ENCODE measurements at regions not wholly inside any gene's neighbourhood (a gene's known extent, or its start where the extent isn't known, plus 50 kb on each side); places are given as distances from the start of the nearest gene placed in this dataset.

DNA sequence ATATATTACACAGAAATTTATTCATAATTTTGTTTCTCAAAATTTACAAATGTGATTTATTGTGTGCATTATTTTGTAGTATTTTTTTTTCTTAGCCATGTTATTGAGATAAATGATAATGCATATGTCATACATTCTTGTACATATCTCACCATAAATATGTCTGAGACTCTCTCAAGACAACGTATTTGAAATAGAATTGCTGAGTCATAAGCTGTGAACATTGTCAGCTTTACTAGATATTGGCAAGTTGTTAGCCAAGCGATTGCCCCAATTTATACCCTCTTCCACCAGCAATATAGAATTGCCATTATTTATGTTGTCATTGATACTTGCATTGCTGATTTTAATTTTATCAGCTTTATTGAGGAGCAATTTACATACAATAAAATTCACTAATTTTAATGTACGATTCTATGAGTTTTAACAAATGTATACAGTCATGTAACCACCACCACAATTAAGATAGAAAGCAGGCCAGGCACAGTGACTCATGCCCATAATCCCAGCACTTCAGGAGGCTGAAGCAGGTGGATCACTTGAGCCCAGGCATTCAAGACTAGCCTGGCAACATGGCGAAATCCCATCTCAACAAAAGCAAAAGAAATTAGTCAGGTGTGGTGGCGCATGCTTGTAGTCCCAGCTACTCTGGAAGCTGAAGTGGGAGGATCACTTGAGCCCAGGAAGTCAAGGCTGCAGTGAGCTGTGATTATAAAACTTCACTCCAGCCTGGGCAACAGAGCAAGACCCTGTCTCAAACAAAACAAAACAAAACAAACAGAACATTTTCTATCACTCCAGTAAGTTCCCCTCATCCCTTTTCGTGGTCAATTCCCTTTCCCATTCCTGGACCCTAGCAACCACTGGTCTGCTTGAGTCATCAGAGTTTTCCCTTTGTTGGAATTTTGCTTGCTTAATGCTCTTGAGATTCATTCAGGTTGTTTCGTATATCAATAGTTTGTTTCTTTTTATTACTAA, 373.1 kb downstream of the MFSD1 start:
- TF ChIP-seq, protein P1, sequence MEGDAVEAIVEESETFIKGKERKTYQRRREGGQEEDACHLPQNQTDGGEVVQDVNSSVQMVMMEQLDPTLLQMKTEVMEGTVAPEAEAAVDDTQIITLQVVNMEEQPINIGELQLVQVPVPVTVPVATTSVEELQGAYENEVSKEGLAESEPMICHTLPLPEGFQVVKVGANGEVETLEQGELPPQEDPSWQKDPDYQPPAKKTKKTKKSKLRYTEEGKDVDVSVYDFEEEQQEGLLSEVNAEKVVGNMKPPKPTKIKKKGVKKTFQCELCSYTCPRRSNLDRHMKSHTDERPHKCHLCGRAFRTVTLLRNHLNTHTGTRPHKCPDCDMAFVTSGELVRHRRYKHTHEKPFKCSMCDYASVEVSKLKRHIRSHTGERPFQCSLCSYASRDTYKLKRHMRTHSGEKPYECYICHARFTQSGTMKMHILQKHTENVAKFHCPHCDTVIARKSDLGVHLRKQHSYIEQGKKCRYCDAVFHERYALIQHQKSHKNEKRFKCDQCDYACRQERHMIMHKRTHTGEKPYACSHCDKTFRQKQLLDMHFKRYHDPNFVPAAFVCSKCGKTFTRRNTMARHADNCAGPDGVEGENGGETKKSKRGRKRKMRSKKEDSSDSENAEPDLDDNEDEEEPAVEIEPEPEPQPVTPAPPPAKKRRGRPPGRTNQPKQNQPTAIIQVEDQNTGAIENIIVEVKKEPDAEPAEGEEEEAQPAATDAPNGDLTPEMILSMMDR (IDR thresholded peaks at IDR 0.05; ENCODE audit: low read depth, low read length, missing control alignments), result no peak
- DNase-seq (ENCODE audit: low read depth), result no peak
- H3K4me3 ChIP-seq (ENCODE audit: low read depth, low read length), result no peak overlapping the region

GRCh38 chr3:159178209-159178897, 376.5 kb downstream of the MFSD1 start:
- H3K4me3 ChIP-seq (ENCODE audit: low read depth, low read length), result no peak overlapping the region
- DNase-seq (ENCODE audit: low read depth), result no peak
- TF ChIP-seq, protein P1 (IDR thresholded peaks at IDR 0.05; ENCODE audit: low read depth, low read length, missing control alignments), result no peak

- no peak overlapping the region for H3K4me3 ChIP-seq (ENCODE audit: low read depth, low read length)
- DNase-seq (ENCODE audit: low read depth), result no peak
- TF ChIP-seq, protein P1 (IDR thresholded peaks at IDR 0.05; ENCODE audit: low read depth, low read length, missing control alignments), result no peak
Measured at GRCh38 chr3:159182961-159183360, 381.1 kb downstream of the MFSD1 start.

DNA sequence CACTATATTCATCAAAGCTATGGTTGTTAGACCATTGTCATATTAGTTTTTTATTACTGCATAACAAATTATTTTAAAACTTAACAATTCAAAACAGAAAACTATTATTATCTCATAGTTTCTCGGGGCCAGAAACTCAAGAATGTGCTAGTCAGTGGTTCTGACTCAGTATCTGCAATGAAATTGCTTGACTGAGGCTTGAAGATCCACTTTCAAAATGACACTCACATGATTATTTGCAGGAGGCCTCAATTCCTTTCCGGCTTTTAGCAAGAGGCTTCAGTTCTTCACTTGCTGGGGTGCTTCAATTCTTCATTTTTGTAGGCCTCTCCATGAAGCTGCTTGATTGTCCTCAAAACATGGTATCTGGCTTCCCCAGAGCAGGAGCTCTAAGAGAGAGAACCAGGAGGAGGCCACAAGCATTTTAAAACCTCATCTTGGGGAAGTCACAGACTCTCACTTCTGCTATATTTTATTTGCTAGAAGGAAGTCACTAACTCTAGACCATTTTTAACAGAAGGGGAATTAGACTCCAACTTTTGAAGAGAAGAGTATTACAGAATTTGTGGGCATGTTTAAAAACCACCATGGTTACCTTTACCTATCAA, 383.7 kb downstream of the MFSD1 start:
- TF ChIP-seq, protein P1 (IDR thresholded peaks at IDR 0.05; ENCODE audit: low read depth, low read length, missing control alignments), result no peak
- no peak overlapping the region for H3K4me3 ChIP-seq (ENCODE audit: low read depth, low read length)
- peak; percentile 34 for DNase-seq (ENCODE audit: low read depth)

GRCh38 chr3:159186581-159186980, 384.7 kb downstream of the MFSD1 start:
- DNase-seq (ENCODE audit: low read depth), result peak; percentile 49
- no peak overlapping the region for H3K4me3 ChIP-seq (ENCODE audit: low read depth, low read length)
- TF ChIP-seq, protein P1 (IDR thresholded peaks at IDR 0.05; ENCODE audit: low read depth, low read length, missing control alignments), result no peak

- no peak overlapping the region for H3K4me3 ChIP-seq (ENCODE audit: low read depth, low read length)
- DNase-seq (ENCODE audit: low read depth), result no peak
- TF ChIP-seq, protein P1 (IDR thresholded peaks at IDR 0.05; ENCODE audit: low read depth, low read length, missing control alignments), result no peak
Measured at GRCh38 chr3:159187232-159187631, 385.4 kb downstream of the MFSD1 start.

Data from GM12864 (cell line).